IMR-90 (cell line): ENCODE measurements at regions not wholly inside any gene's neighbourhood (a gene's known extent, or its start where the extent isn't known, plus 50 kb on each side); places are given as distances from the start of the nearest gene placed in this dataset.

Experiments
- ATAC-seq: fragments of 200-7000 bp; cut with Tn5 transposase; 2 replicates; pipeline ENCODE4 v1.9.1; 2020; ENCODE audit warnings: low read depth, mild to moderate bottlenecking, moderate library complexity
- BruUV-seq: library from RNA; stranded (reverse); fragments of 400-500 nt; replicated peaks from 2 replicates; lab custom pipeline; 2021; lab: Mats Ljungman, UMichigan
- CTCF ChIA-PET: fragments of 300-600 bp; formaldehyde crosslinking; extraction: SDS; loops from one replicate; lab custom pipeline; 2021; ENCODE audit warnings: antibody characterized with exemption; lab: Yijun Ruan, JAX
- POLR2A ChIA-PET: fragments of 300-600 bp; sonication (Branson Sonifier 250); formaldehyde crosslinking; loops from one replicate; lab custom pipeline; 2022; ENCODE audit warnings: antibody characterized with exemption; ENCODE audit not compliant: unreplicated experiment; lab: Charles Lee
- DNase-seq: peaks from one replicate; pipeline ENCODE4 v3.0.0; 2013
- H2AFZ ChIP-seq: replicated peaks from 2 replicates; pipeline ENCODE3; 2013; ENCODE audit warnings: low read length, mild to moderate bottlenecking; ENCODE audit not compliant: poor library complexity
- H2AK5ac ChIP-seq: 2 replicates; pipeline ENCODE4 v1.6.1; 2013; ENCODE audit warnings: low read depth, low read length, inconsistent platforms
- H2AK9ac ChIP-seq: replicated peaks from 2 replicates; pipeline ENCODE3; 2013; ENCODE audit warnings: mild to moderate bottlenecking, low read depth, low read length, moderate library complexity; ENCODE audit not compliant: poor library complexity
- H2BK120ac ChIP-seq: 2 replicates; pipeline ENCODE4 v1.6.1; 2013; ENCODE audit warnings: low read depth, low read length, inconsistent platforms
- H2BK15ac ChIP-seq: 3 replicates; pipeline ENCODE4 v1.6.1; 2013; ENCODE audit warnings: low read depth, low read length, inconsistent platforms
- H2BK20ac ChIP-seq: 2 replicates; pipeline ENCODE4 v1.6.1; 2013; ENCODE audit warnings: low read depth, mild to moderate bottlenecking, inconsistent platforms, low read length, moderate library complexity
- H2BK5ac ChIP-seq: 2 replicates; pipeline ENCODE4 v1.6.1; 2013; ENCODE audit warnings: mild to moderate bottlenecking, low read depth, low read length, inconsistent platforms; ENCODE audit not compliant: poor library complexity, severe bottlenecking
- H3K14ac ChIP-seq: replicated peaks from 2 replicates; pipeline ENCODE4 v1.6.1; 2013; ENCODE audit warnings: low read depth, low read length, inconsistent platforms
- H3K18ac ChIP-seq: 2 replicates; pipeline ENCODE4 v1.6.1; 2013; ENCODE audit warnings: low read depth, low read length, control low read depth
- H3K23ac ChIP-seq: 2 replicates; pipeline ENCODE4 v1.6.1; 2013; ENCODE audit warnings: low read depth, low read length, inconsistent platforms
- H3K27ac ChIP-seq: 2 replicates; pipeline ENCODE4 v1.5.1; 2013; ENCODE audit warnings: mild to moderate bottlenecking, control low read depth, low read length; ENCODE audit not compliant: insufficient read depth
- H3K27me3 ChIP-seq: 2 replicates; pipeline ENCODE4 v1.6.1; 2013; ENCODE audit warnings: low read length; ENCODE audit not compliant: control insufficient read depth, insufficient read depth
- H3K36me3 ChIP-seq: 2 replicates; pipeline ENCODE4 v1.6.1; 2013; ENCODE audit warnings: low read length, mixed read lengths; ENCODE audit not compliant: control insufficient read depth, insufficient read depth
- H3K4ac ChIP-seq: 2 replicates; pipeline ENCODE4 v1.6.1; 2013; ENCODE audit warnings: low read depth, low read length, inconsistent platforms
- H3K4me1 ChIP-seq: 2 replicates; pipeline ENCODE4 v1.6.1; 2013; ENCODE audit warnings: low read length, mixed read lengths; ENCODE audit not compliant: control insufficient read depth, insufficient read depth
- H3K4me2 ChIP-seq: 2 replicates; pipeline ENCODE4 v1.6.1; 2013; ENCODE audit warnings: low read depth, mild to moderate bottlenecking, control low read depth, low read length, moderate library complexity
- H3K4me3 ChIP-seq: 2 replicates; pipeline ENCODE4 v1.5.1; 2013; ENCODE audit warnings: low read depth, mild to moderate bottlenecking, control low read depth, low read length, moderate library complexity; ENCODE audit not compliant: insufficient read depth
- H3K56ac ChIP-seq: 2 replicates; pipeline ENCODE4 v1.6.1; 2013; ENCODE audit warnings: low read length, inconsistent platforms; ENCODE audit not compliant: insufficient read depth; ENCODE audit errors: extremely low read depth
- H3K79me1 ChIP-seq, 2 experiments: 2 replicates each; pipeline ENCODE4 v1.6.1; 2013; ENCODE audit warnings: low read length in 2 of 2, inconsistent platforms in 1 of 2, low read depth in 1 of 2
- H3K9ac ChIP-seq: 2 replicates; pipeline ENCODE4 v1.6.1; 2013; ENCODE audit warnings: low read depth, low read length, control low read depth
- H3K9me1 ChIP-seq: 2 replicates; pipeline ENCODE4 v1.6.1; 2013; ENCODE audit warnings: low read length, inconsistent platforms; ENCODE audit not compliant: insufficient read depth
- H3K9me3 ChIP-seq: 2 replicates; pipeline ENCODE4 v1.6.1; 2013; ENCODE audit warnings: low read length; ENCODE audit not compliant: control insufficient read depth, insufficient read depth
- H4K20me1 ChIP-seq: 2 replicates; pipeline ENCODE4 v1.6.1; 2013; ENCODE audit warnings: low read length, inconsistent platforms; ENCODE audit not compliant: insufficient read depth
- H4K5ac ChIP-seq: 2 replicates; pipeline ENCODE4 v1.6.1; 2013; ENCODE audit warnings: mild to moderate bottlenecking, low read depth, low read length, control low read depth
- H4K8ac ChIP-seq, 2 experiments: 2 replicates each; pipeline ENCODE4 v1.6.1; 2013; ENCODE audit warnings: low read depth in 2 of 2, low read length in 2 of 2, control low read depth in 1 of 2, inconsistent platforms in 1 of 2
- H4K91ac ChIP-seq: 2 replicates; pipeline ENCODE4 v1.6.1; 2013; ENCODE audit warnings: low read depth, low read length, inconsistent platforms; ENCODE audit not compliant: insufficient read depth
- MAZ ChIP-seq: IDR thresholded peaks from 2 replicates; pipeline ENCODE4 v1.6.1; 2012; ENCODE audit warnings: low read depth, mild to moderate bottlenecking, low read length, improper control_type of control experiment, moderate library complexity, borderline replicate concordance
- NFE2L2 ChIP-seq: fragments of 150-350 bp; IDR thresholded peaks from 2 replicates; pipeline ENCODE4 v1.6.1; 2016; ENCODE audit warnings: low read depth, mild to moderate bottlenecking, low read length
- WGBS, 2 experiments: methylation state at CpG; one replicate each; pipeline versions ENCODE4 v1.1.5 to v1.1.7; 2013; ENCODE audit warnings: missing lambda C conversion rate in 2 of 2; ENCODE audit not compliant: insufficient read length in 1 of 2; ENCODE audit errors: extremely low coverage in 2 of 2; 5-methylcytosine and 5-hydroxymethylcytosine counted together
- dilution Hi-C: fragments of 300-500 bp; cut with HindIII; formaldehyde crosslinking; loops from one replicate; pipeline ENCODE4 v1.14.3; 2018; ENCODE audit warnings: low sequenced_read_pairs; ENCODE audit not compliant: unreplicated experiment
- in situ Hi-C: fragments of 300-500 bp; cut with MboI; formaldehyde crosslinking; loops from 3 replicates; pipeline ENCODE4 v1.14.3; 2019; ENCODE audit warnings: low sequenced_read_pairs, inconsistent platforms, mixed read lengths
- intact Hi-C: fragments of 100-400 bp; cut with micrococcal nuclease; formaldehyde crosslinking; loops from 2 replicates; pipeline ENCODE4 v1.10.0; 2022
- TF ChIP-seq, protein P1 (sequence below): fragments of 150-350 bp; IDR thresholded peaks from 2 replicates; pipeline ENCODE4 v1.6.1; 2017; ENCODE audit warnings: mild to moderate bottlenecking, antibody characterized with exemption, low read length, low read depth

DNA sequence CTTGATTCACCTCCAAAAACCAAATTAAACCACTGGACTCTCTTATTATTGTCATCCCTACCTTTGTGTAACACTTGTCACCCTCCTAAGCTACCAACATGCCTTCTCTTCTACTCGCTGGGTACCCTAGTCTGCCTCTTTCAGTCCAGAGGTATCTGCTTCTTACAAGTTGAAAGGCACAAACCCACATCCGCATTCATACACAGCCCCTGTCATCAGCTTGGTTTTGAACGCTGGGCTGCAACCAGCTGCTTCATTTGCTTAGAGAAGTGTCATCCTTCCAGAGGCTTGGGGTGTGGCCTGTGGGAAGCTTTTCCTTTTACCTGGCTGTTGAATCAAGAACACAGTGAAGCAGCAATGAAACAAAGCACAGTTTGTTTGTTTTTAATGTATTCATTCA, 138.8 kb upstream of the WWC1 start:
- H2BK5ac ChIP-seq = no peak overlapping the region
- H2BK20ac ChIP-seq = no peak overlapping the region
- no TSS peak for BruUV-seq
- H3K9me1 ChIP-seq = no peaks in the 10 kb centered on the region
- POLR2A ChIA-PET = no interaction called here
- CTCF ChIA-PET = no interaction called here
- H4K20me1 ChIP-seq = no peaks in the 10 kb centered on the region
- H3K14ac ChIP-seq = no peak overlapping the region
- H3K23ac ChIP-seq = no peak overlapping the region
- H3K27ac ChIP-seq = no peak overlapping the region
- H3K27me3 ChIP-seq = no peaks in the 10 kb centered on the region
- intact Hi-C loops = no loop called here
- dilution Hi-C loops = no loop called here
- in situ Hi-C loops = no loop called here
- ATAC-seq (no peak), DNase-seq (no peak)
- no peak overlapping the region for H3K18ac ChIP-seq
- no peak overlapping the region for H2AK9ac ChIP-seq
- no peak overlapping the region for H4K91ac ChIP-seq
- no peak overlapping the region for H4K5ac ChIP-seq
- H2BK120ac ChIP-seq = no peak overlapping the region
- TF ChIP-seq, protein P1, sequence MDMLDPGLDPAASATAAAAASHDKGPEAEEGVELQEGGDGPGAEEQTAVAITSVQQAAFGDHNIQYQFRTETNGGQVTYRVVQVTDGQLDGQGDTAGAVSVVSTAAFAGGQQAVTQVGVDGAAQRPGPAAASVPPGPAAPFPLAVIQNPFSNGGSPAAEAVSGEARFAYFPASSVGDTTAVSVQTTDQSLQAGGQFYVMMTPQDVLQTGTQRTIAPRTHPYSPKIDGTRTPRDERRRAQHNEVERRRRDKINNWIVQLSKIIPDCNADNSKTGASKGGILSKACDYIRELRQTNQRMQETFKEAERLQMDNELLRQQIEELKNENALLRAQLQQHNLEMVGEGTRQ = no peak
- no peak for TF ChIP-seq NFE2L2
- no peak for TF ChIP-seq MAZ
- H2AK5ac ChIP-seq = no peak overlapping the region
- no peaks in the 10 kb centered on the region for H3K9me3 ChIP-seq
- WGBS, 2 experiments = no CpG with 5 or more reads among the region's 3 CpGs
- H3K4ac ChIP-seq = no peak overlapping the region
- no peak overlapping the region for H3K9ac ChIP-seq
- no peaks in the 10 kb centered on the region for H3K4me1 ChIP-seq
- H3K4me2 ChIP-seq = no peak overlapping the region
- H2BK15ac ChIP-seq = no peak overlapping the region
- no peak overlapping the region for H2AFZ ChIP-seq
- no peak overlapping the region for H3K4me3 ChIP-seq
- no peak overlapping the region for H4K8ac ChIP-seq
- no peak overlapping the region for H3K56ac ChIP-seq
- H3K36me3 ChIP-seq = no peaks in the 10 kb centered on the region
- H3K79me1 ChIP-seq = no peaks in the 10 kb centered on the region
